HG02798 (cell line): ENCODE measurements at regions not wholly inside any gene's neighbourhood (a gene's known extent, or its start where the extent isn't known, plus 50 kb on each side); places are given as distances from the start of the nearest gene placed in this dataset.

Source experiments
- ATAC-seq: cut with Tn5 transposase; IDR thresholded peaks from one replicate; pipeline ENCODE4 v1.9.1; 2021; ENCODE audit warnings: mild to moderate bottlenecking; ENCODE audit not compliant: unreplicated experiment, poor library complexity

DNA sequence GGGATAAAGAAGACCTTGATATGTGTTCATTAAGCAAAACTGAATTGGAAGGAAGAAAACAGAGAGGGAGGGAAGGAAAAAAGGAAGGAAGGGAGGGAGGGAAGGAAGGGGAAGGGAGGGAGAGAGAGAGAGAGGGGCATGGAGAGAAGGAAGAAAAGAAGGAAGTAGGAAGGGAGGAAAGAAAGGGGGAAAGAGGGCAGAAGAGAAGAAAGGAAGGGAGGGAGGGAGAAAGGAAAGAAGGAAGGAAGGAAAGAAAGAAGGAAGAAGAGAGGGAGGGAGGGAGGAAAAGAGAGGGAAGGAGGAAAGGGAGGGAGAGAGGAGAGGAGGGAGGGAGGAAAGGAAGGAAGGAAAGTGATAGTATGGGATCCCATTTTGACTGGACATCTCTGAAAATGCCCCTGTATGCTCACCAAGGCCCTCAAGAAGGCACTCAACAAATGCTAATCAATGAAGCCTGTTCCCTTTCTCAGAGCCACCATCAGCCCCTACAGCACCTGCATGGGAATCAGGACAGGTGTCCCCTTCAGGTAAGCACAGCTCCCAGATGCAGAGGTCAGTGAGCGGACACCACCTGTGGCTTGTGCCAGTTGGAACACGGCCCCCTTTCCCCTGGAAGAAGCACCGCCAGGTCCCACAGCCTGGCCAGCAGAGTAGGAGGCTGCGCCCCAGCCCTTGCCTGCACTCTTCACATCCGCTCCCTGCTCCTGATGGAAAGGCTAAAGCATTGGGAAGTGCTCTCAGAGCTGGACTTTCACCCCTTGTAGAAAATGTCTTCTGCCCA lies 161.4 kb upstream of the DIO3 start:
- ATAC-seq = no peak

DNA sequence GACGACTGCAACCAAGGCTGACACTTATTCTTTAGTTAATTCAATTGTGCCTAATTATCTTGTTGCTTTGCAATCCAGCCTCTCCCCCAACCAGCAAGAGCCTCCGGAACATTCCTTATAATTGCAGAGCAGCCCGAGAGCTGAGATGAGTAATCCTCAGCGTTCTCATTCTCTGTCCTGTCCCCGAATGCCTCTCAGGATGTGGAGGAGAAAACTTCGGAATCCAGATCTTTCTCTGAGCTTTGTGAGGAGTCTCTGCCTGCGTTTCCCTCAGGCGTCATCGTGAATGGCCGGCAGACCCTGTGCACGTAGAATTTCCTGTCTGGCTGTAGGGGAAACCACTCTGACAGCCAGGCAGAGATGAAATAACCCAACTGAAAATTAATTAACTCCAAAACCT lies 160.5 kb upstream of the DIO3 start:
- no peak for ATAC-seq

DNA sequence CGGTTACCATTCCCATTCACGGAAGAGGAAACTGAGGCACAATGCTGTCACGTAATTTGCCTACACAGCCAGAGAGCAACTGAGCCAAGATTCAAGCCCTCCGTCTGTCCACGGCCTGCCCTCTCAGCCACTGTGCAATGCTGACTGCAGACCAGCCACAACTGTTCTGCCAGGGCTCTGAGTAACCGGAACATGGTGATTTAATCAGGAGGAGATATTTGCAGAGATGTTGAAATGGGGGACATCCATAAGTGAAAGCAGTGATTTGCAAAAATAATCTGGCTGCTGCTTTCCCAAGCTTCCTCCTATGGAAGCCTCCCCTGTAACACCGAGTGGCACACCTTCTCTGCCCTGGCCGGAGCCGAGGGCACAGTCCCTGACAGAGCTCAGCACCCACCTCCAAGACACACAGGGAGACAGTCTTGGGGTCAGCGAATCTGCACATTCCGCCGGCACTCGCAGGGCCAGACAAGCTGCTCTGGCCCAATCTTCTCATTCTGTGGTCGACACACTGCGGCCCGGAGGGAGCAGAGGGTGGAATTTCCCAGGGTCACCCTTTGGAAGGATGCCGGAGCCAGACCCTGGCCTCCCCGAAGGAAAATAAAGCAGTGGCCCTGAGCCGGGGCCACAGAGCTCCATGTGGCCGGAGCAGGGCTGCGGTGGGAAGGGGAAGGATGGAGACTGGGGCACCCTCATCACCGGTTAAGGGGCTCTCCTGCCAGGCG lies 158.2 kb upstream of the DIO3 start:
- ATAC-seq = no peak

DNA sequence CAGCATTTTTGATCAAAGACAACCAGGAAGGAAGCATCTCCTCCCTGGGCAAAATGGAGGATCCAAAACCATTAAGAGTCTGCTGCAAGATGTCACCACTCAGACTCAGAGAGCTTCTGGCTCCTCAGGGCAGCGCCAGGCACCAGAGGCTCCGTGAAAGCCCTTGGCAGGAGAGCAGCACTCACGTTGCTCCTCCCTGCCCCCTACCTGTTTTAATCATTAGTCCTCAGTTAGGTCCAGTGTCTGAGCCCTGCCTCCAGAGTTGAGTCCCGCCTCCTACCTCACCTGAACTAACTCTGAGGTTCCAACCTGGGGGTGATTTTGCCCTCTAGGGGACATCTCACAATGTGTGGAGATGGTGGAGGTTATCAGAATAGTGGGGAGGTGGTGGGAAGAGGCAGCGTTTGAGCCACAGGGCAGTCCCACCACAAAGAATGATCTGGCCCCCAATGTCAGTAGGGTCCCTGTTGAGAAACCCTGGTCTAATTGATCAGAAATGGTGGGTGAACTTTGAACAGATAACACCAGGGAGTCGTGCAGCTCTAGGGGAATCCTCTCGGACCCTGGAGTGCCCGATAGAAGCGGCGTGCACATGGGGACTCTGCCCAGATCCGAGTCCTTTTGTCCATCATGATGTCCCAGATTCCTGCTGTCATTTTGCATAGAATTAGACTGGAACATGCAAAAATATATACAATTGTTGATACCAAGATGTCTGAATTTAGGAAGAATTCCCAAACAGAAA lies 156.7 kb upstream of the DIO3 start:
- ATAC-seq = no peak

DNA sequence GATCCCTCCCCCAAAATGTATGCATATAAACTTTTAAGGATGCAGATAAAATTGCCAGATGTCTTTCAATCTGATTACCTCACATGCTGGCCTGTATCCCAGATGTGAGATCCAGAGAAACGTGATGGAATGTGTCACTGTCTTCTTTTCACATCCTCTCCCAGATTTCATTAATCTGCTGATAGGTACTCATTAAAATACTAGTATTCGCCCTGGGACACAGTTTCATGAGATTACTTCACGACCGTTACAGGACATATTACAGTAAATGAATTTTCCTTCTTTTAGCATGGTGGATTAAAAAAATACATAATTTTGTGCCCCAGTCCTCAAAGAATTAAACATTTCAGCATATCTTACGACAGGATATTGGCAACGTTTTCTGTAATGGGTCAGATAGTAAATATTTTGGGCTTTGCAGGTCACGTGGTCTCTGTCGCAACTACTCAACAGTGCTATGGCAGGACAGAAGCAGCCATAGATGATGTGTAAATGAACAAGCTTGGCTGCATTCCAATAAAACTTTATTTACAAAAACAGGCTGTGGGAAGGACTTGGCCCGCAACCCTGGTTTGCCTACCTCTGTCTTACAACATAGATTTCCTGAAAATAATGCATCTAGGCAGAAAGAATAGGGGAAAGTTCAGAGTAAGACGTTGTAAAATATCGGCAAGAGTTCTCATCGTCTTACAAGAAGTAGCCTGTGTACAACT lies 156.0 kb upstream of the DIO3 start:
- no peak for ATAC-seq

DNA sequence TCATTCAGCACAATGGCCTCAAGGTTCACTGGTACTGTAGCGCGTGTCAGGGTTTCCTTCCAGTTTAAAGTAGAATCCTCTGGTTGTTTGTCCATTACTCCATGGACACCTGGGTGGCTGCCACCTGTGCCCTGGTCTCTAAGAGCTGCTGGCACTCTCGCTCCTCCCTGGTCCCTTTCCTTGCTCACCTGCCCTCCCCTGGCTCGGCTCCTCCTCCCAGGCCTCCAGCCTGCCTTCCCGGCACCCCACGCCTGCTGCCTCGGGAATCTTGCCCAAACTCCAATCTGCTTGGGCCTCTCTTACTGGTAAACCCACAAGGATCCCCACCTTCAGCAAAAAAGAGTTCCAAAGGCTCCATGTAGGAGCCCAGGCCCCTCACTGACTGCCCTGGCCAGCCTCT lies 154.4 kb upstream of the DIO3 start:
- no peak for ATAC-seq

DNA sequence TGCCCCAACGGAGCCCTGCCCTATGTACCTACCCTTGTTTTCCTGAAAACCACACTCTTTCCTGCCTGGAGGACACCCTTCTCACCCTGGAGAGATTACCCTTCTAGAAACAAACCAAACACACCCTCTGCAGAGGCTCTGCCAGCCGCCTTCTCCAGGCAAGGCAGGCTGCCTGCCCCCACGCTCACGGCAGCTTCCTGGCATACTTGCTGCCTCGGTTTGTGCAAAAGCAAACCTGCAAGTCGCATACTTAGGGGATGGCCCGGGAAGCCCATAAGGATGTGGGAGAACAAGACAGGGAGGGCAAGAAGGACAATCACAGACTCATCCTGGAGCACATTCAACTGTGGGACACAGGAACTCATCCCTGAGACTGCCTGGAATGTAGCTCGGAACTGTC lies 154.0 kb upstream of the DIO3 start:
- no peak for ATAC-seq

DNA sequence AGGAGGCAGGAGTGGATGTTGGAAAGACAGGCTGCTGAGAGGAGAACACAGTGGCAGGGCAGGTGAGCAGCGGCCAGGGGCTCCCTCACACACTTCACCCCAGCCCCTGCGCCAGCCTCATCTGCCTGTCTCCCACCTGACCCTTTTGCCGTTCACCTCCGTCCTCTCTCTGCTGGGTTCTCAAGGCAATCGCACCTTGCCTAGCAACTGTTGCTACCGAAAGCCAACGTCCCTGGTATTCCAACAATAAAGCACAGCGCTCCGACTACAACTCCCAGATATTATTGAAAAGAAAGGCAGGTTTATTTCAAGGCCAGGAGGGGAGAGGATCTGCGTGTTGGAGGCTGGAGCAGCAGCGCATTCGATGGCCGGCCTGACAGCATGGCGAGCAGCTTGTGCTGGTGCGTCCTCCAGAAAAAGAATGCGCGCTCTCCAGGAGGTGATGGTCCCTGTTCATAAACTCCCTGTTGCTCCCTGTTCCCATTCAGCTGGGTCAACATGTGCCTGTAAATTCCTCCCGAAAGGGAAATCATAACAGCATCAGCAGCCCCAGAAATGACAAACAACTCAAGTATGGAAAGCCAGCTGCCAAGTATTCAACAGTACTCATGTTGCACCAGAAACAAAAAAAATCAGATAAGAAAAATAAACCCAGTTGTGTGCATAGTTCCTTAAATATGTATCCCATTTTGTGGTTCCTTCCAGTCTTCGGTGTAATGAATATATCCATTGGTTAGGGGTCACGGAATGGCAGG lies 153.0 kb upstream of the DIO3 start:
- ATAC-seq = no peak

DNA sequence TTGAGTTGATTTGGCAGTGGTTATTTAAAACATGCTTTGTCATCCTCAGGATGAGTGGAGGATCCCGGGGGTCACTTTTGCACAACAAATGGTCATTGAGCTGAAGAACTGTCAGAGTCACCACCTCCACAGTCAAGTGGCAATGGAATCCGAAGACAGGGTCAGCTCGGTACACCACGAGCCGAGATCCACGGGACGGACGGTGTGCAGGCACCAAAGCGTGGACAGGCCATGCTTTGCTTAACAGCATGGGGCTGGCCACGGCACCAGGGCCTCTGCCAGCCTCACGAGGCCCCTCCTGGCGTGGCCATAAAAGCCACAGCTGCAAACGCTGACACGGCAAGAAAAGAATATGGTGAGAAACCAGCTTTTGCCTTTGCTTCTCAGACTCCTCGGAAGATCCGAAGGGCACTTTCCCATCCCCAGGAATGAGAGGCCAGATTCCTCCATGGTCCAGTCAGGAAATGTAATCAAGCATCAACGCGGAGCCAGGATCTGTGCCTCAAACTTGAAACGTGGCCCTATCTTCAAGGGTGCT lies 152.2 kb upstream of the DIO3 start:
- no peak for ATAC-seq

DNA sequence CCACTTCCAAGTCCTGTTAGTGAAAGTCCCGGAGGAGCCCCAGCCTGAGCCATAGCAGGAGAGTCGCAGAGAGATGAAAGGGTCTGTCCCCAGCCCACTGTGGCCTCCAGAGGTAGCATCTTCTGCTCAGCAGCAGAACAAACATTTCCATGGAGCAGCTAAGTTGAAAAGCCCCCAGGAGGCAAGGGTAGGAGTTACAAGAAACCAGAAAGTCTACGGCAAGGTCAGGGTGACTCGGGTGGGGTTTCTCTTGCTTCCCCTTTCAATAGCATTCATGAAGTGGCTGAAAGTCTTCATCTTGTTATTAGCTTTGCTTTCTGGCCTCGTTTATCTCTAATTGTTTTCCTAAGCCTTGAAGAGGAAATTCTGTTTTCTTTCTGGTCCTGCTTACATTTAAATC lies 151.2 kb upstream of the DIO3 start:
- no peak for ATAC-seq

DNA sequence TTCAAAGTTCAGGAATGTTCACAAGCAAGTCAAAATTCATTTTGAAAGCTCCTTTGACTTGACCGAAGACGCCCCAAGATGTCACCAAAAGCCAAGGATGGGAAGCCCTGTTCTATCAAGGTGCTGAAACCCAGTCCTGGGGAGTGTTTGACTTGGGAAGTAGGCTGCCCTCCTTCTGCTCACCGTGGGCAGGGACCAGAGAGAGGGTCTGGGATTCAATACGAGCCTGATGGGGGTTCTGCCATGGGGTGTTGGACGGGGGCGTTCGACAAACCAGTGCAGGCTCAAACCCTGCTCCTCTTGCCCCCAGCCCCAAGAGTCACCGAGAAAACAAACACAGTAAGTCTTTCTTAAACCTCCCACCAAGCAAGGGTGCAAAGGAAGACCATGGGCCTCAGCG lies 150.1 kb upstream of the DIO3 start:
- ATAC-seq = no peak

DNA sequence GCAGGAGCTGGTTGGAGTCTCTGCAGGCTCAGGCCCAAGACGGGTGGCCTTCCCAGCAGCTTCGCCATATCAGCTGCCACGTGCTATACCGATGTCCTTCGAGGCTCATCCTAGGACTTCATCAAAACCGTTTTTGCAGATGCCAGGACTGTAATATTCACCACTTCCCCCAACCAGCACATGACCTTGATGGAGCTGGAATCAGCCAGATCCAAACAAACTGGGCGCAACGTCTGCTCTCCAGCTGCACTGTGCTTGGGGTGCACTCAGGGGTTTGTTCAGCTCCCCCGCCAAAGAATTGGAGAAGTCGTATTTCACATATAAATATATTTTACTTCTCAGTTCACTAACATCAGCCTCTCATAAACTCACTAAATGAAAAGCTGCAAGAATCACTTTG lies 149.5 kb upstream of the DIO3 start:
- no peak for ATAC-seq

DNA sequence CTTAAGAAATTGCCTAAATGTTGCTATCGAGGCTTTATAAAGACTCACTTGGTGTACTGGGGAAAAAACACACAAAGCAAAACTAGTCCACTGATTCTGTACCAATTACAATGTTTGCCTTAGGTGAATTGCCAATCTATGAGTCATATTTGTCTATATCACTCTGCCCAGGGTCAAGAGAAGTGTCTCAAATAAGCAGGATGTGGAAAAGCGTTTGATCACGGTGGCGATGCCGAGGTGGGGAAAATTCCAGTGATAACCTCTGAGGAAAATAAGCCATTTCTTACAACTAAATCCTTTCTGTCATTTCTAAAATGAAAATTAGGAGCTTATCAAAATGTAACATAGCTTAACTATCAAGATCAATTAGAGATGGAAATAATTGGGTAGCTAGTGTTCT lies 148.6 kb upstream of the DIO3 start:
- no peak for ATAC-seq

DNA sequence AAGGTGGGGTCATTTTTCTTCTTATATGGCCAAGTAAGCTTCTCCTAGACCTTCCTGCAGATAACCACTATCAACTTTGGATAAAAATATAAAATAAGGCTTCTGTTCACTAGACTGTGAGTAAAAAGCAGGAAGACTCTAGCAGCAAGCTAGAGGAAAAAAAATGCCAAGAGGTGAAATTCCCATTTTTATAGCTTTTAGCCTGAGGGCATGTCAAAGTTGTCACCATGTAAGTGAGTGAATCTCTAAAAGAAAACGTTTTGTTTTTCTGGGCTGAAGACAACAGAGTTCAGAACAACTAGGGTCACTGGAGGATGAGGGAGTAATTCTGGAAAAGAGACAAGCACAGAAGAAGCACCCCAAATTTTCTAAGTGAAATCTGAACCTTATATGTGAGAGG lies 143.9 kb upstream of the DIO3 start:
- ATAC-seq = no peak

DNA sequence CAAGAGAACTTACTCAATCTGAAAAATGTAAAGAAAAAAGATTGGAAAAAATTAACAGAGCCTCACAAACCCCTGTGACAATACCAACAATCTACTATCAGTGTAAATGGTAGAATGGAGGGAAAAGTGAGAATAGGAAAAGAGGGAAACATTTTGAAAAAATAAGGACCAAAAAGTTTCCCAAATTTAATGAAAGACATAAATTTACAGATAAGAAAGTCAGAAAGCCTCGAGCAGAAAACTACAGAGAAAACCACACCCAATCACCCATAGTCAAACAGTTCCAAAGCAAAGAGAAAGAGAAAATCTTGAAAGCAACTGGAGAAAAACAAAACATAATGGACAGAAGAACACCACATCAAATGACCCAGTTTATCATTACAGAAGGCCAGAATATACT lies 142.7 kb upstream of the DIO3 start:
- no peak for ATAC-seq

DNA sequence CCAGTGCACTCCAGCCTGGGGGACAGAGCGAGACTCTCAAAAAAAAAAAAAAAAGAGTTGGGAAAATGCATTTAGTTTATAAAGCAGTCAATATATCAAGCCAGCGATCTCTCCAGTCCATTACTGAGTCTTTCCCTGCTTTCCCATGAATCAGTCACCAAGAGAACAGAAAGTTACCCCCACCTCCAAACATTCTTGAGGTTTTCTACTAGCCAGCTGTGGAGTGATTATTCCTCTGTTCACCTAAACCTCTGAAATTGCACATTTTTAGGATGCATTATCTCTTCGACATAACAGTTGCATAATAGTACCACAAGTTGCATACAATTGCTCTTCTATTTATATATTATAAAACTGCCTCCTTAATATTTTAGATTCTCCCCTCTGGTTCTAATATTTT lies 134.8 kb upstream of the DIO3 start:
- ATAC-seq = no peak

DNA sequence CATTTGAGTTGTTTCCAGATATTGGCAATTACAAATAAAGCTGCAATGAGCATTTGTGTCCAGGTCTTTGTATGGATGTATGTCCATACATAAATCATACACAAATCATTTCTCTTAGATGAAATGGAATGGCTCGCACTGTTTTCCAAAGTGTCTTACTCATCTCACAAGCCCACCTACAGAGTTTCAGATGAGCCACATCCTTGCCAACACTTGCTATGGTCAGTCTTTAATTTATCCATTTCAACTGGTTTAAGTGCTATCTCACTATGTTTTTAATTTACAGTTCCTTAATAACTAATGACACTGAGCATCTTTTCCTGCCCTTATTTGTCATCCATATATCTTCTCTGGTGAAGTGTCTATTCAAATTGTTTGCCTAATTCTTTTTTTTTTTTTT lies 132.9 kb upstream of the DIO3 start:
- ATAC-seq = no peak

DNA sequence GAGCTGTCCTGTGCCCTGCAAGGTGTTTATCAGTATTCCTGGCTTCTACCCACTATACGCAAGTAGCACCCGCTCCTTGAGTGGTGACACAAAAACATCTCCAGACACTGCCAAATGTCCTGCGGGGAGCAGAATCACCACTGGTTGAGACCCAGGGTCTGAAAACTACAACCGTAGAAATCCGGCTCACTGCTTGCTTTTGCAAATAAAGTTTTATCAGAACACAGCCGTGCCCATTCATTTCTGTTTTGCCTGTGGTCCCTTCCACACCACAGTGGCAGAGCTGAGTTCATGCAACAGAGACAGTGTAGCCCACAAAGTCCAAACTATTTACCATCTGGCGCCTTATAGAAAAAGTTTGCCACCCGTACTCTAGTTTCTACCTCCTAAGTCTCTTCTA lies 125.7 kb upstream of the DIO3 start:
- no peak for ATAC-seq

DNA sequence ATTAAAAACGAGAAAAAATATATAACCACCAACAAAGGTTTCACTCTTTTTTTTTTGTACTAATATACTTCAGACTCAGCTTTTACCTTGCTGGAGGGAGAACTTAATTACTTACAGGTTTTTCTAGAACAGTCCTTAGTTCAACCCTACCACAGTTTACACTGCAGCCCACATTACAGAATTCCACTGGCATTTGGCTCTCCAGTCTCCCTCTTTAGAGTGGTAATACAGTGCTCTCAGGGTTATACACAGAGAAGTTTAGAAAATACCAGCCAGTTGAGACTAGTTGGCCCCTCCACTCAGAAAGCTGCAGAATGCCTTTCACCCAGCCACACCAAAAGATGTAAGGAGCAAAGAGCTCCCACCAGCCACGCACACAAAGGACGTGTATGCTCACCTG lies 122.3 kb upstream of the DIO3 start:
- no peak for ATAC-seq

DNA sequence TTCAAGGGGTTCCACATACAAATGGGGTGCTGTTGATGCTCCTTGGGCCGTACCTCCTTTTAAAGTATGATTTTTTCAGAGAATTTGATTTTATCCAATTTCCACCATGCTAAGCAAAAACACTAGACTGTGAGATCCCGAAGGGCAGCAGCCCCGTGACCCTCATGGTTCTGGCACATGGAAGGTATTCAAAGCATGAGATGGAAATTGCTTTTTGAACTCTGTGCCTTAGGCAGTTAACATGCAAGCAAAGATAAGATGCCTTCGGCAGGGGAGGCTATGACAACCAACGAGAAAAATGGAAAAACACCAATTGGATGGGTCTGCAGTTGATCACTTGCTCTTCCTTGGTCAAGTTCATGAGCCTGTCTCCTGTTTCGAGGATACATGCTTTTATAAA lies 120.8 kb upstream of the DIO3 start:
- ATAC-seq = no peak
